ENCODE measurements at regions not wholly inside any gene's neighbourhood (a gene's known extent, or its start where the extent isn't known, plus 50 kb on each side); places are given as distances from the start of the nearest gene placed in this dataset.

GRCh38 chr18:22505141-22505591, 87.5 kb upstream of the CTAGE1 start:
- TF ChIP-seq CTCF (IDR thresholded peaks at IDR 0.05 in 2 of 3, conservative IDR thresholded peaks at IDR 0.05 in 1 of 3; ENCODE audit: control insufficient read depth in 2 of 3, extremely low read depth in 1 of 3, insufficient read depth in 1 of 3, low read depth in 3 of 3, low read length in 3 of 3): no peak
- no peak for TF ChIP-seq MAX (IDR thresholded peaks at IDR 0.05; ENCODE audit: low read depth, low read length)
- TF ChIP-seq BCLAF1 (IDR thresholded peaks at IDR 0.05): no peak
- SMC1A ChIA-PET (ENCODE audit: uncharacterized antibody, unreplicated experiment): no interaction called here
- no peak for ATAC-seq
- DNase-seq (ENCODE audit: low read depth, low spot score): no peak
- H3K4me1 ChIP-seq (ENCODE audit: control insufficient read depth, insufficient read depth, low read length): no peaks in the 10 kb centered on the region
- no peak overlapping the region for H3K9ac ChIP-seq (ENCODE audit: control insufficient read depth, insufficient read depth, low read length)
- no peak overlapping the region for H2AFZ ChIP-seq (ENCODE audit: control insufficient read depth, low read depth, low read length)
- H4K20me1 ChIP-seq (ENCODE audit: control insufficient read depth, insufficient read depth): no peaks in the 10 kb centered on the region
- FAIRE-seq: no peak
- POLR2A ChIA-PET: no interaction called here
- no peaks in the 10 kb centered on the region for H3K27me3 ChIP-seq (replicated peaks in 1 of 2; ENCODE audit: control insufficient read depth in 2 of 2, insufficient read depth in 2 of 2, low read length in 1 of 2)
- WGBS (ENCODE audit: insufficient coverage, insufficient replicate concordance, low lambda C conversion rate, missing lambda C conversion rate): 0% methylated on average over 1 of the region's 1 CpG
- H3K27ac ChIP-seq (ENCODE audit: control insufficient read depth, insufficient read depth): no peak overlapping the region
- H3K36me3 ChIP-seq (ENCODE audit: control insufficient read depth in 2 of 2, insufficient read depth in 2 of 2, low read length in 1 of 2): no peaks in the 10 kb centered on the region
- no peak overlapping the region for H3K4me3 ChIP-seq
- intact Hi-C loops (cut with micrococcal nuclease; ENCODE audit: unreplicated experiment) (loop anchor here (10.0 kb wide), 1 partner anchor 120 kb away; no protein-coding TSS in a partner anchor), in situ Hi-C loops (cut with MboI) (no loop called here)
- H3K79me2 ChIP-seq (ENCODE audit: control insufficient read depth, insufficient read depth, low read length): no peaks in the 10 kb centered on the region
- H3K4me2 ChIP-seq (ENCODE audit: control insufficient read depth, insufficient read depth): no peak overlapping the region
- BruUV-seq (replicated peaks): no TSS peak
- CTCF ChIA-PET: no interaction called here
- RAD21 ChIA-PET (ENCODE audit: unreplicated experiment): no interaction called here
- no peaks in the 10 kb centered on the region for H3K9me3 ChIP-seq (replicated peaks; ENCODE audit: control insufficient read depth, insufficient read depth, low read length)

Measured in GM12878 (cell line).